ENCODE measurements at regions not wholly inside any gene's neighbourhood (a gene's known extent, or its start where the extent isn't known, plus 50 kb on each side); places are given as distances from the start of the nearest gene placed in this dataset.

DNA sequence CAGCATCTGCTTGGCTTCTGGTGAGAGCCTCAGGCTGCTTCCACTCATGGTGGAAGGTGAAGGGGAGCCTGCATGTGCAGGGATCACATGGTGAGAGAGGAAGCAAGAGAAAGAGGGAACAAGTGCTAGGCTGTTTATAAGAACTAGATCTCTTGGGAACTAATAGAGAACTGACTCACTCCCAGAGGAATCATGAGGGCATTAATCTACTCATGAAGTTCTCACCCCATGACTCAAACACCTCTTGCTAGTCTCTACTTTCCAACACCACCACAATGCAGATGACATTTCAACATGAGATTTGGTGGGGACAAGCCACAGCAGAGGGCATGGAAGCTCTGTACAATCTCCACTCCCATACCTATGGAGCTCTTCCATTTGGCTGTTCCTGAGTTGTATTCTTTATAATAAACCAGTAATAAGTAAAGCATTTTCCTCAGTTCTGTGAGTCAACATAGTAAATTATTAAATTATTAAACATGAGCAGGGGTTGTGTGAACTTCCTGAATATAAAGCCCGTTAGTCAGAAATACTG, 524.1 kb upstream of the NRSN1 start:
- no peak overlapping the region for H3K4me3 ChIP-seq
- no peaks in the 10 kb centered on the region for H3K27me3 ChIP-seq
- no peak overlapping the region for H3K27ac ChIP-seq
- TF ChIP-seq, protein P1, sequence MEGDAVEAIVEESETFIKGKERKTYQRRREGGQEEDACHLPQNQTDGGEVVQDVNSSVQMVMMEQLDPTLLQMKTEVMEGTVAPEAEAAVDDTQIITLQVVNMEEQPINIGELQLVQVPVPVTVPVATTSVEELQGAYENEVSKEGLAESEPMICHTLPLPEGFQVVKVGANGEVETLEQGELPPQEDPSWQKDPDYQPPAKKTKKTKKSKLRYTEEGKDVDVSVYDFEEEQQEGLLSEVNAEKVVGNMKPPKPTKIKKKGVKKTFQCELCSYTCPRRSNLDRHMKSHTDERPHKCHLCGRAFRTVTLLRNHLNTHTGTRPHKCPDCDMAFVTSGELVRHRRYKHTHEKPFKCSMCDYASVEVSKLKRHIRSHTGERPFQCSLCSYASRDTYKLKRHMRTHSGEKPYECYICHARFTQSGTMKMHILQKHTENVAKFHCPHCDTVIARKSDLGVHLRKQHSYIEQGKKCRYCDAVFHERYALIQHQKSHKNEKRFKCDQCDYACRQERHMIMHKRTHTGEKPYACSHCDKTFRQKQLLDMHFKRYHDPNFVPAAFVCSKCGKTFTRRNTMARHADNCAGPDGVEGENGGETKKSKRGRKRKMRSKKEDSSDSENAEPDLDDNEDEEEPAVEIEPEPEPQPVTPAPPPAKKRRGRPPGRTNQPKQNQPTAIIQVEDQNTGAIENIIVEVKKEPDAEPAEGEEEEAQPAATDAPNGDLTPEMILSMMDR (IDR thresholded peaks at IDR 0.05), result no peak
- TF ChIP-seq POLR2A (IDR thresholded peaks at IDR 0.05), result no peak
- H3K4me1 ChIP-seq (replicated peaks in 1 of 2), result no peaks in the 10 kb centered on the region
- H3K9me3 ChIP-seq (replicated peaks in 1 of 3), result no peaks in the 10 kb centered on the region
- DNase-seq, result no peak
- no peaks in the 10 kb centered on the region for H3K36me3 ChIP-seq (replicated peaks in 1 of 2)
- WGBS, 4 donors, result 64 to 75% (median 71%) methylated on average over 1 of the region's 1 CpG
- intact Hi-C loops (cut with DNase I), result no loop called here

GRCh38 chr6:23608931-23609435, 517.0 kb upstream of the NRSN1 start:
- no peak for TF ChIP-seq POLR2A (IDR thresholded peaks at IDR 0.05)
- TF ChIP-seq, protein P1 (IDR thresholded peaks at IDR 0.05), result no peak
- H3K27me3 ChIP-seq, result no peaks in the 10 kb centered on the region
- H3K9me3 ChIP-seq (replicated peaks in 1 of 3), result no peaks in the 10 kb centered on the region
- no peak for DNase-seq
- intact Hi-C loops (cut with DNase I), result no loop called here
- H3K4me1 ChIP-seq (replicated peaks in 1 of 2), result no peaks in the 10 kb centered on the region
- H3K4me3 ChIP-seq, result no peak overlapping the region
- WGBS, 4 donors, result 34 to 65% (median 52%) methylated on average over 5 of the region's 5 CpGs
- H3K27ac ChIP-seq, result no peak overlapping the region
- no peaks in the 10 kb centered on the region for H3K36me3 ChIP-seq (replicated peaks in 1 of 2)

- TF ChIP-seq, protein P1 (IDR thresholded peaks at IDR 0.05), result no peak
- TF ChIP-seq POLR2A (IDR thresholded peaks at IDR 0.05), result no peak
- Histone ChIP-seq H3K4me1 (replicated peaks in 1 of 2) (no peaks in the 10 kb centered on the region), H3K9me3 (replicated peaks in 1 of 3) (no peaks in the 10 kb centered on the region), H3K4me3 (no peak overlapping the region), H3K27me3 (no peaks in the 10 kb centered on the region), H3K36me3 (replicated peaks in 1 of 2) (no peaks in the 10 kb centered on the region), H3K27ac (no peak overlapping the region)
- 59 to 68% (median 66%) methylated on average over 6 of the region's 6 CpGs for WGBS, 4 donors
- DNase-seq, result peak in 2 of 7 donors; percentile 14 to 61
- intact Hi-C loops (cut with DNase I), result no loop called here
Observed at GRCh38 chr6:23611776-23612381, 514.1 kb upstream of the NRSN1 start.

DNA sequence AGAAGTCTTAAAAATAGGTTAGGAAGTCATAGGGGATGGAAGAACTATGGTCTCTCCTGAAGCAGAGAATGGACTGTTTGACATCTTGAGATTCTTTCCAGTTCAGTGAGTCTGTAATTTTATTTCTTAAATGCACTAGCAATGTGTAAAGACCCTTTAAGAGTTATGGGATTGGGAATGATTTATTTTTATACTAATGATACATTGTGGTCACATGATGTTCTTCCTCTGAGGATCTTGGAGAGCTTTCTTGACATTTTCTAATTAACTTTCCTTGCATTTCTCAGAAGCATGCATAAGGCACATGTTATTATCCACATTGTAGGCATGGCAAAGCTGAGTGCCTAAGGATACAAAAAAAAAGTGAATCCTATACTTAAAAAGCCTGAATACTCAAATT, 507.6 kb upstream of the NRSN1 start:
- no peaks in the 10 kb centered on the region for H3K9me3 ChIP-seq (replicated peaks in 1 of 3)
- H3K27me3 ChIP-seq, result no peaks in the 10 kb centered on the region
- no peak overlapping the region for H3K27ac ChIP-seq
- intact Hi-C loops (cut with DNase I), result no loop called here
- no peak overlapping the region for H3K4me3 ChIP-seq
- TF ChIP-seq, protein P1 (IDR thresholded peaks at IDR 0.05), result no peak
- no peak for TF ChIP-seq POLR2A (IDR thresholded peaks at IDR 0.05)
- no peak for DNase-seq
- H3K4me1 ChIP-seq (replicated peaks in 1 of 2), result no peaks in the 10 kb centered on the region
- H3K36me3 ChIP-seq (replicated peaks in 1 of 2), result no peaks in the 10 kb centered on the region
